GM12891 (cell line): ENCODE measurements at regions not wholly inside any gene's neighbourhood (a gene's known extent, or its start where the extent isn't known, plus 50 kb on each side); places are given as distances from the start of the nearest gene placed in this dataset.

Experiments
- PAX5 ChIP-seq: IDR thresholded peaks from 2 replicates; pipeline ENCODE4 v1.6.1; 2011; ENCODE audit warnings: low read length, moderate library complexity, mild to moderate bottlenecking; ENCODE audit not compliant: insufficient read depth, severe bottlenecking
- POLR2A ChIP-seq: IDR thresholded peaks from 2 replicates; pipeline ENCODE4 v1.6.1; 2011; ENCODE audit warnings: low read depth, low read length, control low read depth
- POLR2AphosphoS5 ChIP-seq: IDR thresholded peaks from 2 replicates; pipeline ENCODE4 v1.6.1; 2011; ENCODE audit warnings: low read depth, low read length, control low read depth
- POU2F2 ChIP-seq: IDR thresholded peaks from 2 replicates; pipeline ENCODE4 v1.6.1; 2011; ENCODE audit warnings: low read depth, mild to moderate bottlenecking, control low read depth, low read length, moderate library complexity
- SPI1 ChIP-seq: IDR thresholded peaks from 2 replicates; pipeline ENCODE4 v1.6.1; 2011; ENCODE audit warnings: low read depth, low read length, control low read depth
- TAF1 ChIP-seq: IDR thresholded peaks from 2 replicates; pipeline ENCODE4 v1.6.1; 2011; ENCODE audit warnings: low read depth, low read length, control low read depth

DNA sequence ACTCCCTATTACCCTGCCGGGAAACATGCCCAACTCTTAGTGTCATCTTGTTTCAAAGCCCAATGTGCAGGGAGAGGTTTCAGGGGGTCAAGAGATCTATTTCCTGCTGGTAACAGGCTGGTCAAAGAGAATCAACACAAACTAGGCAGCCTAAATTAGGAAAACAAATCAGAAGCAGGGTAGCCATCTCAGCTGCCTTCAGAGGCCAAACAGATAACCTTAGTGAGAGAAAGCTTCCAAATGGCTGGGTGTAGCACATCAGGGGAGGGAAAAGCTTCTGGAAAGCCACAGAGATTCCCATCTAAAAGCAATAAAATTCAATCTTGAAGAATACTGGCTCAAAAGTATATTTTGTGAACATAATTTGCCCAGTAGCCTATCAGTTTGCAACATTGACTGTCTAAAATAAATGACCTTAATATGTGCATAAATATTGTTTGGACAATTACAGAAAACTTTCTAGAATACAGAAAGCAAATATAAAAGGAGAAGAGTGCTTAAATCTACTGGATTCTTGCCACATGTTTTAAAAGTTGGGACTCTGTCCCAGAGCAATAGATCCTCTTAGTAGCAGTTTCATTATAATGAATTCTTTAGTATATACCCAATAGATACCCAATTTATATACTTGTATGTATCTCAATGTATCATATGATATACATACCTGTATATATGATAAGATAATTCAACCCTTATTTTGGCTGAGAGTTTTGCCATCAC, 371.9 kb upstream of the RARB start:
- TF ChIP-seq PAX5 (no peak), TAF1 (no peak), POLR2AphosphoS5 (no peak), POLR2A (no peak), SPI1 (no peak), POU2F2 (no peak)
